GM23338 (cell line): ENCODE measurements at regions not wholly inside any gene's neighbourhood (a gene's known extent, or its start where the extent isn't known, plus 50 kb on each side); places are given as distances from the start of the nearest gene placed in this dataset.

Experiments
- CTCF ChIP-seq, 2 experiments: fragments of 200-600 bp in 1 of 2; sonication (generic) in 1 of 2; conservative IDR thresholded peaks; 2 replicates each; pipeline versions ENCODE4 v1.5.1 to v1.6.1; 2016 to 2017; ENCODE audit warnings: antibody characterized with exemption in 2 of 2, low read depth in 2 of 2, mild to moderate bottlenecking in 2 of 2, moderate library complexity in 1 of 2
- EZH2 ChIP-seq: fragments of 200-600 bp; sonication (generic); IDR thresholded peaks from one replicate; pipeline ENCODE4 v1.8.0; 2017; ENCODE audit warnings: antibody characterized with exemption, mild to moderate bottlenecking, low read depth; ENCODE audit not compliant: unreplicated experiment
- JUNB ChIP-seq: IDR thresholded peaks from one replicate; pipeline ENCODE4 v1.6.1; 2016; ENCODE audit warnings: antibody characterized with exemption; ENCODE audit not compliant: unreplicated experiment
- NANOG ChIP-seq: IDR thresholded peaks from 2 replicates; pipeline ENCODE4 v1.6.1; 2016; ENCODE audit warnings: antibody characterized with exemption, borderline replicate concordance
- POLR2AphosphoS5 ChIP-seq: IDR thresholded peaks from 2 replicates; pipeline ENCODE4 v1.6.1; 2016; ENCODE audit warnings: antibody characterized with exemption, low read depth
- REST ChIP-seq: IDR thresholded peaks from one replicate; pipeline ENCODE4 v1.6.1; 2018; ENCODE audit warnings: antibody characterized with exemption; ENCODE audit not compliant: unreplicated experiment
- STAT1 ChIP-seq: IDR thresholded peaks from one replicate; pipeline ENCODE4 v1.6.1; 2016; ENCODE audit warnings: antibody characterized with exemption; ENCODE audit not compliant: unreplicated experiment
- ZNF331 ChIP-seq: fragments of 250-450 bp; sonication (Bioruptor Pico); IDR thresholded peaks from 2 replicates; pipeline ENCODE4 v1.5.0; 2020; ENCODE audit warnings: low read depth, mild to moderate bottlenecking, moderate library complexity
- ZNF462 ChIP-seq: fragments of 250-450 bp; sonication (Bioruptor Pico); IDR thresholded peaks from 2 replicates; pipeline ENCODE4 v1.5.0; 2020; ENCODE audit warnings: mild to moderate bottlenecking, moderate library complexity

- TF ChIP-seq ZNF462 (CRISPR knock-in tag) (no peak), NANOG (no peak), JUNB (no peak), REST (no peak), POLR2AphosphoS5 (no peak), STAT1 (no peak), CTCF (conservative IDR thresholded peaks at IDR 0.05; ENCODE audit: low read depth in 2 of 2) (no peak), ZNF331 (CRISPR knock-in tag) (no peak), EZH2 (no peak)
Observed at GRCh38 chr12:132402831-132403416, 73.5 kb upstream of the GALNT9 start (continued).
